ENCODE measurements at regions not wholly inside any gene's neighbourhood (a gene's known extent, or its start where the extent isn't known, plus 50 kb on each side); places are given as distances from the start of the nearest gene placed in this dataset.

DNA sequence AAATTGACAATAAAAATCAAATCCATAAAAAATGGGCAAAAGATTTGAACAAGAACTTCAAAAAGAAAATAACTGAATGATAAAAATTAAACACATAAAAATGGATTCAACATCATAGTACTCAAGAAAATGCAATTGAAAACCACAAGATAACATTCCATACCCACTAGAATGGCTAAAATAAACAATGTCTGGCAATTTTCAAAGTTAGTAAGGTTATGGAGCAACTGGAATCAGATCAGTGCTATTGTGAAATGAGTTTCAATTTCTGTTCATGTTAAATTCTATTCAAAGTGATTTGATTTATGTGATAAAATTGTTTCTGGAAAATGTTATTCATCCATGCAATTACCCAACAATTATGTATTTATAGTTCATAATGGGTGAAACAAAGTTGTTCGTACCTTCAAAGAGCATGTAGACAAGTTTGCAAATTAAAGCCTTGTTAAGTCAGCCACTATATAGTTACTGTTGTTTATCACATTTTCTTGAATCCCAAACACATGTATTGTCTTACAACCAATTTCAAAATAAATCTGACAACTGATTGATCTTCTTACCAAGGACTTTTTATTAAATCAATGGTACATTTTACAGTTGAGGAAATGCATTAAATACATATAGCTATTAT, 151.5 kb upstream of the CENPW start:
- TF ChIP-seq, protein P1, sequence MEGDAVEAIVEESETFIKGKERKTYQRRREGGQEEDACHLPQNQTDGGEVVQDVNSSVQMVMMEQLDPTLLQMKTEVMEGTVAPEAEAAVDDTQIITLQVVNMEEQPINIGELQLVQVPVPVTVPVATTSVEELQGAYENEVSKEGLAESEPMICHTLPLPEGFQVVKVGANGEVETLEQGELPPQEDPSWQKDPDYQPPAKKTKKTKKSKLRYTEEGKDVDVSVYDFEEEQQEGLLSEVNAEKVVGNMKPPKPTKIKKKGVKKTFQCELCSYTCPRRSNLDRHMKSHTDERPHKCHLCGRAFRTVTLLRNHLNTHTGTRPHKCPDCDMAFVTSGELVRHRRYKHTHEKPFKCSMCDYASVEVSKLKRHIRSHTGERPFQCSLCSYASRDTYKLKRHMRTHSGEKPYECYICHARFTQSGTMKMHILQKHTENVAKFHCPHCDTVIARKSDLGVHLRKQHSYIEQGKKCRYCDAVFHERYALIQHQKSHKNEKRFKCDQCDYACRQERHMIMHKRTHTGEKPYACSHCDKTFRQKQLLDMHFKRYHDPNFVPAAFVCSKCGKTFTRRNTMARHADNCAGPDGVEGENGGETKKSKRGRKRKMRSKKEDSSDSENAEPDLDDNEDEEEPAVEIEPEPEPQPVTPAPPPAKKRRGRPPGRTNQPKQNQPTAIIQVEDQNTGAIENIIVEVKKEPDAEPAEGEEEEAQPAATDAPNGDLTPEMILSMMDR (IDR thresholded peaks at IDR 0.05): no peak
- DNase-seq (no peak), ATAC-seq (peak; percentile 50)
- Histone ChIP-seq H3K4me1 (no peaks in the 10 kb centered on the region), H3K9me3 (no peaks in the 10 kb centered on the region), H3K4me3 (no peak overlapping the region), H3K27me3 (no peaks in the 10 kb centered on the region), H3K36me3 (no peaks in the 10 kb centered on the region), H3K27ac (no peak overlapping the region)
- intact Hi-C loops (cut with DNase I): no loop called here

DNA sequence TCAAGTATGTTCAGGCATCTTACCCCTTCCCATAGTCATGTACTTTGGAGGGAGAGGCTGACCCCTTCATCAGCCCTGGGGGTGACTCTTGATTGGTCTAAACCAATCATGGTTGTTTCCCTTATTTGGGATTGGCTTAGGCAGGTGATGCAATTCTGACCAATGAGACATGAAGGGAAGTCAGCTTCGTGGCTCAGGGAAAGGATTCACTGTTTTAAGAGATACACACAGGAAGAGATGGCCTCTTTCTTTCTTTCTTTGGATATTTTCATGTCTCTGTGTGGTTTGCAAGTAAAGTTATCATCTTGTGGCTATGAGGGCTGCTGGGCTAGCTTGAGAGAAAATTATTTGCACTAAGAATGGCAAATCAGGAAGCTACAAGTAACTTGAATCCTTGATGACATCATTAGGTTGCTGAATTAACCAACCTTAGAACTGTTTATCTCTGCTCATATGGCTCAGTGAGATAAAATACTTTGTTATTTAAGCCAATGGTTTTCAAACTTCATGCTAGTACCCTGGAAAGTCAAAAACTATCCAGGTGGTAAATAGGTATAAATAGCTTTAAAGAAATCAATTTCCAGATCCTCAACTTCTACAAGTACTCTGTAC, 144.2 kb upstream of the CENPW start:
- Histone ChIP-seq H3K9me3 (no peaks in the 10 kb centered on the region), H3K36me3 (no peaks in the 10 kb centered on the region), H3K4me3 (no peak overlapping the region), H3K27ac (no peak overlapping the region), H3K4me1 (no peaks in the 10 kb centered on the region), H3K27me3 (no peaks in the 10 kb centered on the region)
- ATAC-seq: no peak
- TF ChIP-seq, protein P1 (IDR thresholded peaks at IDR 0.05): no peak
- intact Hi-C loops (cut with DNase I): no loop called here
- no peak for DNase-seq

DNA sequence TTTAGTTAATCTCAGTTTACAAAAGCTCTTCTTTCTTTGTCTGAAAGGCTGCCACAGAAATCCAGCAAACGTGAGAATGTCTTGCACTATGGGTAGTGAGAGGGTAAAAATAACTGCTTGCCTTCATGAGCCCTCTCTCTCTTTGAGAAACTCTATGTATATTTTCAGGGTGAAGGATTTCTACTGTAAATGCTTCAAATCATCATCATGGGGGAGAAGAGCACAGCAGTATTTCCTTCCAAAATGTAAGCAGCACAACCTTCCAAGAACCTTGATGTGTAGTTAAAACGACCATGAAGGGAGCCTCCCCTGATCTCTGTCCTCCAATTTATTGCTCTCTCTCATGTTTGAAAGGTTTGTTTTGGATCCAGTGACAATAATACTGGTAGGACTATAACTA, 141.3 kb upstream of the CENPW start:
- intact Hi-C loops (cut with DNase I): no loop called here
- Histone ChIP-seq H3K4me3 (no peak overlapping the region), H3K9me3 (no peaks in the 10 kb centered on the region), H3K27ac (no peak overlapping the region), H3K27me3 (no peaks in the 10 kb centered on the region), H3K36me3 (no peaks in the 10 kb centered on the region), H3K4me1 (no peaks in the 10 kb centered on the region)
- ATAC-seq (no peak), DNase-seq (no peak)
- TF ChIP-seq, protein P1 (IDR thresholded peaks at IDR 0.05): no peak

DNA sequence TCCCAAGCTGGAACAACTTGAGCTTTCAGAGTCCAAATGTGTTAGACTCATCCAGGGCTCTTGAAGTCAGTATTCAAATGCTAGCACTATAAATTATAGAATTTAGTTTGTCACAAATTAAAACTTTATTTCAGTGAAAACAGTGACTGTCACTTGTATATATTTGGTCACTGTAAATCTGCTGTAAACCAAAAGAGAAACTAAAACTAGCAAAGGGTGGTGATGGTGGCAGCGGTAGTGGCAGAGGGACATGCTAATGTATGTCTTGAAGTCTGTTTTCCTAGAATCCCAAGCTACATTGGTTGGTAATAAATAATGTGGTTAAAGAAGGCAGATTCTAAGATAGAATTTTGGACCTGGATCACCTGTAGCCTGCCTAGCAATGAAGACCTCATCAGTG, 140.4 kb upstream of the CENPW start:
- H3K9me3 ChIP-seq: no peaks in the 10 kb centered on the region
- ATAC-seq: no peak
- intact Hi-C loops (cut with DNase I): no loop called here

DNA sequence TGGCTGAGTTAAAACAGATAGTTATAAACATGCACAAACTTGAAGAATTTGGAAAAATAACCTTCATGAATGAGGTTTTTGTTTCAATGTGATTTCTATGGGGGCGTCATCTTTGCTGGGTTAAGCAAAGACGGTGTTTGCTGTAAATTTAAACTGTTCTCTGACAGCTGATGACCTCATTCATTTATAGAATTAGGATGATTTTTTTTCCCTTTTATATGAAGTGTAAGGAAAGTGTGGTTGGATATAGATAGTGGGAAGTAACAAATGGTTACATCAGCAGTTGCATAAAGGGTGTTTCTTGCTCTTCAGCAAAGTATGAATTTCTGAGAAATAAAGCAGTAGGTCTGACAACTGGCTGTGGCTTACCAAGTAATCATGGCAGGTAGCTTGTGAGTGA, 137.2 kb upstream of the CENPW start:
- intact Hi-C loops (cut with DNase I): no loop called here
- no peak overlapping the region for H3K27ac ChIP-seq
- ATAC-seq (no peak), DNase-seq (no peak)
- no peaks in the 10 kb centered on the region for H3K36me3 ChIP-seq
- no peaks in the 10 kb centered on the region for H3K4me1 ChIP-seq
- no peaks in the 10 kb centered on the region for H3K27me3 ChIP-seq
- no peaks in the 10 kb centered on the region for H3K9me3 ChIP-seq
- TF ChIP-seq, protein P1 (IDR thresholded peaks at IDR 0.05): no peak
- H3K4me3 ChIP-seq: no peak overlapping the region

More for the DNA sequence above, 140.4 kb upstream of the CENPW start:
- TF ChIP-seq, protein P1 (IDR thresholded peaks at IDR 0.05): no peak
- no peak for DNase-seq
- Histone ChIP-seq H3K4me3 (no peak overlapping the region), H3K36me3 (no peaks in the 10 kb centered on the region), H3K4me1 (no peaks in the 10 kb centered on the region), H3K27ac (no peak overlapping the region), H3K27me3 (no peaks in the 10 kb centered on the region)
